H1 (cell line): ENCODE measurements at regions not wholly inside any gene's neighbourhood (a gene's known extent, or its start where the extent isn't known, plus 50 kb on each side); places are given as distances from the start of the nearest gene placed in this dataset.

Experiments
- ATF2 ChIP-seq: IDR thresholded peaks from 2 replicates; pipeline ENCODE4 v1.6.1; 2012; ENCODE audit warnings: low read length, inconsistent platforms
- CHD2 ChIP-seq: IDR thresholded peaks from 2 replicates; pipeline ENCODE4 v1.6.1; 2012; ENCODE audit warnings: low read length, improper control_type of control experiment
- EGR1 ChIP-seq: IDR thresholded peaks from 2 replicates; pipeline ENCODE4 v1.6.1; 2011; ENCODE audit warnings: low read depth, low read length, borderline replicate concordance
- POLR2A ChIP-seq, 2 experiments: IDR thresholded peaks; 1 replicate in 1 of 2; 2 replicates in 1 of 2; pipeline ENCODE4 v1.6.1; 2011; ENCODE audit warnings: low read depth in 2 of 2, low read length in 2 of 2, mild to moderate bottlenecking in 2 of 2; ENCODE audit errors: control extremely low read depth in 1 of 2
- RAD21 ChIP-seq, 2 experiments: IDR thresholded peaks in 1 of 2; conservative IDR thresholded peaks in 1 of 2; 2 replicates each; pipeline ENCODE4 v1.6.1; 2011; ENCODE audit warnings: low read depth in 2 of 2, low read length in 2 of 2, improper control_type of control experiment in 1 of 2, inconsistent platforms in 1 of 2, mild to moderate bottlenecking in 1 of 2, moderate library complexity in 1 of 2
- SIN3A ChIP-seq, 2 experiments: IDR thresholded peaks in 1 of 2; conservative IDR thresholded peaks in 1 of 2; 2 replicates each; pipeline ENCODE4 v1.6.1; 2011 to 2012; ENCODE audit warnings: low read length in 2 of 2, improper control_type of control experiment in 1 of 2, low read depth in 1 of 2, mild to moderate bottlenecking in 1 of 2
- SP2 ChIP-seq: IDR thresholded peaks from 2 replicates; pipeline ENCODE4 v1.6.1; 2012; ENCODE audit warnings: mild to moderate bottlenecking, low read length, inconsistent platforms
- USF2 ChIP-seq: IDR thresholded peaks from 2 replicates; pipeline ENCODE4 v1.6.1; 2011; ENCODE audit warnings: low read length, improper control_type of control experiment
- YY1 ChIP-seq: IDR thresholded peaks from 2 replicates; pipeline ENCODE4 v1.6.1; 2011; ENCODE audit warnings: low read depth, mild to moderate bottlenecking, low read length
- ZNF274 ChIP-seq: IDR thresholded peaks from 2 replicates; pipeline ENCODE4 v1.7.0; 2012; ENCODE audit warnings: low read length, borderline replicate concordance; ENCODE audit errors: extremely low read depth
- TF ChIP-seq, protein P1 (sequence below), 3 experiments: IDR thresholded peaks; 1 replicate in 2 of 3; 2 replicates in 1 of 3; pipeline versions ENCODE4 v1.5.1 to v1.6.1; 2011; ENCODE audit warnings: low read length in 3 of 3, mild to moderate bottlenecking in 3 of 3, inconsistent platforms in 2 of 3, low read depth in 1 of 3, moderate library complexity in 1 of 3; ENCODE audit not compliant: insufficient read depth in 1 of 3; ENCODE audit errors: control extremely low read depth in 1 of 3
- TF ChIP-seq, protein P2 (sequence below): IDR thresholded peaks from 2 replicates; pipeline ENCODE4 v1.6.1; 2012; ENCODE audit warnings: inconsistent platforms

GRCh38 chr2:217179854-217180253 lies 320.0 kb upstream of the TNP1 start:
- no peak for TF ChIP-seq USF2
- TF ChIP-seq SIN3A (conservative IDR thresholded peaks at IDR 0.05 in 1 of 2, IDR thresholded peaks at IDR 0.05 in 1 of 2; ENCODE audit: low read depth in 1 of 2, low read length in 2 of 2), result no peak
- TF ChIP-seq SP2, result no peak
- TF ChIP-seq, protein P1, sequence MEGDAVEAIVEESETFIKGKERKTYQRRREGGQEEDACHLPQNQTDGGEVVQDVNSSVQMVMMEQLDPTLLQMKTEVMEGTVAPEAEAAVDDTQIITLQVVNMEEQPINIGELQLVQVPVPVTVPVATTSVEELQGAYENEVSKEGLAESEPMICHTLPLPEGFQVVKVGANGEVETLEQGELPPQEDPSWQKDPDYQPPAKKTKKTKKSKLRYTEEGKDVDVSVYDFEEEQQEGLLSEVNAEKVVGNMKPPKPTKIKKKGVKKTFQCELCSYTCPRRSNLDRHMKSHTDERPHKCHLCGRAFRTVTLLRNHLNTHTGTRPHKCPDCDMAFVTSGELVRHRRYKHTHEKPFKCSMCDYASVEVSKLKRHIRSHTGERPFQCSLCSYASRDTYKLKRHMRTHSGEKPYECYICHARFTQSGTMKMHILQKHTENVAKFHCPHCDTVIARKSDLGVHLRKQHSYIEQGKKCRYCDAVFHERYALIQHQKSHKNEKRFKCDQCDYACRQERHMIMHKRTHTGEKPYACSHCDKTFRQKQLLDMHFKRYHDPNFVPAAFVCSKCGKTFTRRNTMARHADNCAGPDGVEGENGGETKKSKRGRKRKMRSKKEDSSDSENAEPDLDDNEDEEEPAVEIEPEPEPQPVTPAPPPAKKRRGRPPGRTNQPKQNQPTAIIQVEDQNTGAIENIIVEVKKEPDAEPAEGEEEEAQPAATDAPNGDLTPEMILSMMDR (IDR thresholded peaks at IDR 0.05; ENCODE audit: control extremely low read depth in 1 of 3, insufficient read depth in 1 of 3, low read depth in 1 of 3, low read length in 3 of 3), result no peak
- no peak for TF ChIP-seq ZNF274
- no peak for TF ChIP-seq POLR2A (IDR thresholded peaks at IDR 0.05; ENCODE audit: control extremely low read depth in 1 of 2, low read depth in 2 of 2, low read length in 2 of 2)
- TF ChIP-seq, protein P2, sequence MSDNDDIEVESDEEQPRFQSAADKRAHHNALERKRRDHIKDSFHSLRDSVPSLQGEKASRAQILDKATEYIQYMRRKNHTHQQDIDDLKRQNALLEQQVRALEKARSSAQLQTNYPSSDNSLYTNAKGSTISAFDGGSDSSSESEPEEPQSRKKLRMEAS, result no peak
- no peak for TF ChIP-seq RAD21 (IDR thresholded peaks at IDR 0.05 in 1 of 2, conservative IDR thresholded peaks at IDR 0.05 in 1 of 2; ENCODE audit: low read depth in 2 of 2, low read length in 2 of 2)
- no peak for TF ChIP-seq EGR1
- no peak for TF ChIP-seq ATF2
- TF ChIP-seq YY1, result no peak
- no peak for TF ChIP-seq CHD2
